GM19452 (cell line): ENCODE measurements at regions not wholly inside any gene's neighbourhood (a gene's known extent, or its start where the extent isn't known, plus 50 kb on each side); places are given as distances from the start of the nearest gene placed in this dataset.
"Not testable (repeated sequence)": the region's sequence is repeated elsewhere in the genome, so short reads cannot be mapped to it uniquely, and the experiment has no call there.

ENCODE experiments used
- ATAC-seq: cut with Tn5 transposase; IDR thresholded peaks from one replicate; pipeline ENCODE4 v1.9.1; 2021; ENCODE audit not compliant: unreplicated experiment

GRCh38 chr5:126274076-126274762, 149.0 kb upstream of the GRAMD2B start:
- no peak for ATAC-seq

GRCh38 chr5:126274763-126275125, 148.5 kb upstream of the GRAMD2B start:
- no peak for ATAC-seq

- ATAC-seq = no peak
Measured at GRCh38 chr5:126277762-126278161, 145.4 kb upstream of the GRAMD2B start.

- no peak for ATAC-seq
Measured at GRCh38 chr5:126280343-126280742, 142.9 kb upstream of the GRAMD2B start.

- no peak for ATAC-seq
Measured at GRCh38 chr5:126280846-126281245, 142.4 kb upstream of the GRAMD2B start.

- no peak for ATAC-seq
Measured at GRCh38 chr5:126284977-126285696, 138.1 kb upstream of the GRAMD2B start.

- not testable (repeated sequence) for ATAC-seq
Measured at GRCh38 chr5:126296121-126296520, 127.1 kb upstream of the GRAMD2B start.

GRCh38 chr5:126300293-126300692, 122.9 kb upstream of the GRAMD2B start:
- ATAC-seq = no peak

- no peak for ATAC-seq
Measured at GRCh38 chr5:126301056-126301455, 122.2 kb upstream of the GRAMD2B start.

- ATAC-seq = no peak
Measured at GRCh38 chr5:126309860-126310259, 113.3 kb upstream of the GRAMD2B start.

- no peak for ATAC-seq
Measured at GRCh38 chr5:126311766-126312165, 111.4 kb upstream of the GRAMD2B start.

GRCh38 chr5:126315341-126315740, 107.9 kb upstream of the GRAMD2B start:
- ATAC-seq = no peak

- no peak for ATAC-seq
Measured at GRCh38 chr5:126332326-126332725, 90.9 kb upstream of the GRAMD2B start.

GRCh38 chr5:126334760-126335159, 88.4 kb upstream of the GRAMD2B start:
- no peak for ATAC-seq

GRCh38 chr5:126335886-126336285, 87.3 kb upstream of the GRAMD2B start:
- no peak for ATAC-seq

- ATAC-seq = no peak
Measured at GRCh38 chr5:126338635-126339034, 84.6 kb upstream of the GRAMD2B start.

- no peak for ATAC-seq
Measured at GRCh38 chr5:126339215-126339805, 83.9 kb upstream of the GRAMD2B start.

- no peak for ATAC-seq
Measured at GRCh38 chr5:126341906-126342630, 81.1 kb upstream of the GRAMD2B start.

GRCh38 chr5:126348855-126349635, 74.2 kb upstream of the GRAMD2B start:
- no peak for ATAC-seq

- no peak for ATAC-seq
Measured at GRCh38 chr5:126351153-126351552, 72.1 kb upstream of the GRAMD2B start.
